ENCODE measurements at regions not wholly inside any gene's neighbourhood (a gene's known extent, or its start where the extent isn't known, plus 50 kb on each side); places are given as distances from the start of the nearest gene placed in this dataset.

- TF ChIP-seq POLR2A (IDR thresholded peaks at IDR 0.05) (no peak), CTCF (IDR thresholded peaks at IDR 0.05) (no peak)
- no peaks in the 10 kb centered on the region for H3K9me3 ChIP-seq
These were observed 76.9 kb upstream of the CDH6 start for GRCh38 chr5:31116466-31117031.

GRCh38 chr5:31114817-31115216, 78.7 kb upstream of the CDH6 start:
- H3K27me3 ChIP-seq = no peaks in the 10 kb centered on the region
- H3K36me3 ChIP-seq = no peaks in the 10 kb centered on the region
- no peak overlapping the region for H3K27ac ChIP-seq
- H3K4me3 ChIP-seq = no peak overlapping the region
- DNase-seq = no peak
- H3K4me1 ChIP-seq = no peaks in the 10 kb centered on the region
- H3K9me3 ChIP-seq = no peaks in the 10 kb centered on the region
- no peak for TF ChIP-seq POLR2A (IDR thresholded peaks at IDR 0.05)
- no peak for TF ChIP-seq CTCF (IDR thresholded peaks at IDR 0.05)

More at GRCh38 chr5:31116466-31117031, 76.9 kb upstream of the CDH6 start:
- DNase-seq = no peak
- Histone ChIP-seq H3K27ac (no peak overlapping the region), H3K36me3 (no peaks in the 10 kb centered on the region), H3K27me3 (no peaks in the 10 kb centered on the region), H3K4me1 (no peaks in the 10 kb centered on the region), H3K4me3 (no peak overlapping the region)

GRCh38 chr5:31113666-31114350, 79.7 kb upstream of the CDH6 start:
- Histone ChIP-seq H3K27ac (no peak overlapping the region), H3K27me3 (no peaks in the 10 kb centered on the region), H3K4me1 (no peaks in the 10 kb centered on the region), H3K36me3 (no peaks in the 10 kb centered on the region), H3K4me3 (no peak overlapping the region), H3K9me3 (no peaks in the 10 kb centered on the region)
- no peak for TF ChIP-seq CTCF (IDR thresholded peaks at IDR 0.05)
- TF ChIP-seq POLR2A (IDR thresholded peaks at IDR 0.05) = no peak
- DNase-seq = no peak

GRCh38 chr5:31113101-31113500, 80.4 kb upstream of the CDH6 start:
- Histone ChIP-seq H3K4me3 (no peak overlapping the region), H3K36me3 (no peaks in the 10 kb centered on the region), H3K27ac (no peak overlapping the region), H3K27me3 (no peaks in the 10 kb centered on the region), H3K4me1 (no peaks in the 10 kb centered on the region), H3K9me3 (no peaks in the 10 kb centered on the region)
- no peak for DNase-seq
- no peak for TF ChIP-seq POLR2A (IDR thresholded peaks at IDR 0.05)
- TF ChIP-seq CTCF (IDR thresholded peaks at IDR 0.05) = no peak

- Histone ChIP-seq H3K4me1 (no peaks in the 10 kb centered on the region), H3K27me3 (no peaks in the 10 kb centered on the region), H3K9me3 (no peaks in the 10 kb centered on the region), H3K27ac (no peak overlapping the region), H3K4me3 (no peak overlapping the region), H3K36me3 (no peaks in the 10 kb centered on the region)
- DNase-seq = no peak
- no peak for TF ChIP-seq POLR2A (IDR thresholded peaks at IDR 0.05)
- TF ChIP-seq CTCF (IDR thresholded peaks at IDR 0.05) = no peak
These were observed 86.4 kb upstream of the CDH6 start for GRCh38 chr5:31107091-31107518.

All from Peyer's patch (tissue), 4 donors.